ENCODE measurements at regions not wholly inside any gene's neighbourhood (a gene's known extent, or its start where the extent isn't known, plus 50 kb on each side); places are given as distances from the start of the nearest gene placed in this dataset.
"Not testable (repeated sequence)": the region's sequence is repeated elsewhere in the genome, so short reads cannot be mapped to it uniquely, and the experiment has no call there.

DNA sequence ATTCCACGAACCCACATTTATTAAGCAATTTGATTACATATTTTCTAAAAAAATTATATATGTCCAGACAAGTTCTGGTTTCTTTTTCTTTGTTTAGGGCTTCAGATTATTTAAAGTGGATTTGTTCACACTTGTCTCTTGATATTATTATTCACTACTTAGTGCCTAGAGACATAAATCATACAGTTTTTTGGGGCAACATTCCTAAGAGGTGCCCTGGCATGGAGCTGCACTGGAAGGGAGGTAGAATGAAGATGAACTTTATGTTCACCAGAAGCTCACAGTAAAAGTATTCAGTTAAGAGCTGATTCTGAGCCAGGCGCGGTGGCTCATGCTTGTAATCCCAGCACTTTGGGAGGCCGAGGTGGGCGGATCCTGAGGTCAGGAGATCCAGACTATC lies 762.7 kb upstream of the TMEFF2 start:
- DNase-seq (ENCODE audit: extremely low read depth in 1 of 11, low read depth in 9 of 11, low spot score in 4 of 11): no peak

DNA sequence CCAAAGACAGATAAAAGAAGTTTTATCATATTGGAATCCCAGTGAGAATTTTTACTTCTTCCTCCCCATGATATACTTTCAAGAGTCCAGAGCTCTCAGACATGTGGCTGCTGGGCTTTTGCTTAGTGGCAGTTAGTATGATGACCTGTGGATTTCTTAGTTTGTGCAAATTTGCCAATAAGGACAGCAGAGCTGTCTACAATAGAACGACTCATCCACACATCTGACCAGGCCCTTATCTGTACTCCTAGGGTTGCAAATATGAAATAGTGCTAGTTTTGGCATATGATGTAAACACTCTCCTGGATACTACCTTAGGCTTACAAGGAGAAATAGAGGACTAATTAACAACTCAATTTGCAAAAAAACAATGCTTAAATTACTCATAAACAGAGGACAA lies 758.4 kb upstream of the TMEFF2 start:
- DNase-seq (ENCODE audit: extremely low read depth in 1 of 11, low read depth in 9 of 11, low spot score in 4 of 11): no peak

DNA sequence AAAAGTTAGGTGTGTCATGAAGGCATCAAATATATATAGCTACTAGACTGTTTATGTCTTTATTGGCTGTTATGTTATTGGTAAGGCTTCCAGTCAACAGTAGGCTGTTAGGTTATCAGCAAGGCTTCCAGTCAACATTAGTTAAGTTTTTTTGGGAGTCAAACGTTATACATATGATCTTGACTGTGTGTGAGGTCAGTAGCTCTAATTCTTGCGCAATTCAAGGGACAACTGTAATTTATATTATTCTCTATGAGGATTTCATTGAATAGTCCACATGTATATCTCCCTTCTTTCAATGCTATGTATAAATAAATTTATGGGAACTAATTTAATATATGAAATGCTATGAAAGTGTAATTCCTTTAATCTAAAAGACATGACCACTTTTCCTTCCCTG lies 757.5 kb upstream of the TMEFF2 start:
- DNase-seq (ENCODE audit: extremely low read depth in 1 of 11, low read depth in 9 of 11, low spot score in 4 of 11): no peak

DNA sequence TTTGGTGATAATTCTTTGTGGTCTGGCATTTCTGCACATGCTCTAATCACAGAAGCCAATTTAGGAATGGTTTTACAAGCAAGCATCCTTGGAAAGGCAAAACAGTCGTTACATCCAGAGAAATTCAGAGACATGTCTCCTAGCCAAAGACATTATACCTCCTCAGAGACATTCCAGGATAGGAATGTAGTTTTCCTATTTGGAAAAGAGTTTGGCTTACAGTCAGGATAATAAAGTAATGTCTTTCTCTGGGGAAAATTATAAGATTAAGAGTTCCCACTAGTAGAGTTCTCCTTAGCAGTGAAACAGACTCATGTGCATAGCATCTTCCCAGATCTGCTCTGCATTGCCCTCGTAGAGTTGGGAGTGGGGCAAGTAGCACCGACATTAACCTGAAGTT lies 753.6 kb upstream of the TMEFF2 start:
- no peak for DNase-seq (ENCODE audit: extremely low read depth in 1 of 11, low read depth in 9 of 11, low spot score in 4 of 11)

DNA sequence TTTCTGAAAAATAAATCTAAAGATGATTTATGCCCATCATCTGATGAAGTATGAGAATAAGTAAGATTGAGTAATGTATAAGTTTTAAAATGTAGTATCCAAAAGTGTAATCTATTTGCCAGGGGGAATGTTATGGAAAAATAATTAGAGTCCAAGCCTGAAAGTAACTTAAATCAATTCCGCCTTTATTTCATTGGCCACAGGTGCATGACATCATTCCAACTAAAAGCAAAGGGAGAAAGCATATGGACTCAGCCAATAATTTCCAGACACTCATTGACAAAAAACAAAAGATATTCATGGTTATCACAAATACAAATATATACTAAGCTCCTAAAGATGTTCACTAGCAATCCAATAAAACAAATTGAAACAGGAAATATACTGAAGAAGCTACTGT lies 752.6 kb upstream of the TMEFF2 start:
- no peak for DNase-seq (ENCODE audit: extremely low read depth in 1 of 11, low read depth in 9 of 11, low spot score in 4 of 11)

DNA sequence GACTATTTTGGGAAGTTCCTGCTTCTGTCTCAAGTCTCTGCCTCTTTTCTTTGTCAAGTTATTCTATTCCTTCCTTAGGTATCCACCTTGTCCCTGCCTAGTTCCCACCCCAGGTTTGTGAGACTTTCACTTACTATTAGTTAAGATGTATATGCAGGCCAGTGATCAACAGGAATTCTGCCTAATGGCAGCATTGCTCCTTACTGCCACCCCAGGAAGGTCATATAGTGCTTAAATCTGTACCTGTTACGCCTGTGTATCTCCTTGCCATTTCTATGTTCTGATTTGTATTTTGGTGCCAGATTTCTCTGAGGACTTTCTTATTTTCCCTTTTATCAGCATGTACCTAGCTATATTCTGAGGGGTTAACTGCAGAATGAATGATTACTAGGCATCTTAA lies 746.0 kb upstream of the TMEFF2 start:
- no peak for DNase-seq (ENCODE audit: extremely low read depth in 1 of 11, low read depth in 9 of 11, low spot score in 4 of 11)

DNA sequence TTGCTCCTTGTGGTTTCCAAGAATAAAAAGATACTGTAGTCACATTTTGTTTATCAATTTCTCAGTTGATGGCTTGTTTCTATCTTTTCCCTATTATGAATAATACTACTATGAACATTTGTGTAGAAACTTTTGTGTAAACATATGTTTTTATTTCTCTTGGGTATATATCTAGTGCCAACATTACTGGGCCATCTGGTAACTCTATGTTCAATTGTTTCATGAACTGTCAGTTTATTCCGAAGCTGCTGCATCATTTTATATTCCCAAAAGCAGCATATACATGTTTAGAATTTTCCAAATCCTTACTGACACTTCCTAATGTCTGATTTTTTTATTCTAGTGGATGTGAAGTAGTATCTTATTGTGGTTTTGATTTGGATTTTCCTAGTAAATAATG lies 737.6 kb upstream of the TMEFF2 start:
- no peak for DNase-seq (ENCODE audit: extremely low read depth in 1 of 11, low read depth in 9 of 11, low spot score in 4 of 11)

DNA sequence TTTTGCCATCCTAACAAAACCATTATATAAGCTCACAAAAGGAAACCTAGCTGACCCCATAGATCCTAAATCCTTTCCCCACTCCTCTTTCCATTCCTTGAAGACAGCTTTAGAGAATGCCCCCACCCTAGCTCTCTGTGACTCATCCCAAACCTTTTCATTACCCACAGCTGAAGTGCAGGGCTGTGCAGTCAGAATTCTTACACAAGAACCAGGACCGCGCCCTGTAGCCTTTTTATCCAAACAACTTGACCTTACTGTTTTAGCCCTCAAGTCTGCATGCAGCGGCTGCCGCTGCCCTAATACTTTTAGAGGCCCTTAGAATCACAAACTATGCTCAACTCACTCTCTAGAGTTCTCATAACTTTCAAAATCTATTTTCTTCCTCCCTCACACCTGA lies 726.9 kb upstream of the TMEFF2 start:
- not testable (repeated sequence) for DNase-seq (ENCODE audit: extremely low read depth in 1 of 11, low read depth in 9 of 11, low spot score in 4 of 11)

DNA sequence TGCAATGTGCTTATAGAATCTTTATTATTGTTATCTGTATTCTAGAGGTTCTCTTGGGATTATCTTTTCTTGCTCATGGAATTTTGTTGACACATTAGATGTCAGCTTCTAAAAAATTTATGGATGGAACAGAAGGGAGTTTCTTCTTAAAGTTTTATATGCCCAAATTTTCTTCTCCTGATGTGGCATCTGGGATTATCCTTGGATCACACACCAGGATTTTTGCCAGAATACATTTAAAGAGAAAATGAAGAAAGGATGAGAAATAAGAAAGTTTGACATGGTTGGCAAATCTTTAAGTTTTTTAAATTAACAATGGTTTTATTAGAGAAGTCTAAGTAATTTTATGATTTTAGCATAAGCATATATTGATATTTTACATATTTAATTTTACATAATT lies 706.7 kb upstream of the TMEFF2 start:
- no peak for DNase-seq (ENCODE audit: extremely low read depth in 1 of 11, low read depth in 9 of 11, low spot score in 4 of 11)

DNA sequence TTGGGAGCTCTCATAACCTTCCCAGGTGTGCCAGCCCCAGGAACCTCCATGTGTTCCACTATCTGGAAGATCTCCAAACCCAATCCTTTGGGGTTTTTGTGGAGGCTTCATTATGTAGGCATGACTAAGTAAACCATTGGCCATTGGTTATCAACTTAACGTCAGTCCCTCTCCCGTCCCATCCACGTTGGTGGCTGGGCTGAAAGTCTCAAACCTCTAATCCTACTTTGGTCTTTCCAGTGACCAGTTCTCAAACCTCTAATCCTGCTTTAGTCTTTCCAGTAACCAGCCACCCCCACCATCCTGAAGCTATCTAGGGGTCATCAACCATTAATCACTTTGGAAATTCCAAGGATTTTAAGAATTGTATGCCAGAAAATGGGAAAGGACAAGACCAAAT lies 704.7 kb upstream of the TMEFF2 start:
- no peak for DNase-seq (ENCODE audit: extremely low read depth in 1 of 11, low read depth in 9 of 11, low spot score in 4 of 11)

DNA sequence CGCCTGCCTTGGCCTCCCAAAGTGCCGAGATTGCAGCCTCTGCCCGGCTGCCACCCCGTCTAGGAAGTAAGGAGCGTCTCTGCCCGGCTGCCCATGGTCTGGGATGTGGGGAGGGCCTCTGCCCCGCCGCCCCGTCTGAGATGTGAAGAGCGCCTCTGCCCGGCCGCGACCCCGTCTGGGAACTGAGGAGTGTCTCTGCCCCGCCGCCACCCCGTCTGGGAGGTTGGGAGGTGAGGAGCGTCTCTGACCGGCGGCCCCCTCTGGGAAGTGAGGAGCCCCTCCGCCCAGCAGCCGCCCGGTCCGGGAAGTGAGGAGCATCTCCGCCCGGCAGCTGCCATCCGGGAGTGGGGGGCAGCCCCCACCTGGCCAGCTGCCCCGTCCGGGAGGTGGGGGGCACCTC lies 699.2 kb upstream of the TMEFF2 start:
- DNase-seq (ENCODE audit: extremely low read depth in 1 of 11, low read depth in 9 of 11, low spot score in 4 of 11): not testable (repeated sequence)

DNA sequence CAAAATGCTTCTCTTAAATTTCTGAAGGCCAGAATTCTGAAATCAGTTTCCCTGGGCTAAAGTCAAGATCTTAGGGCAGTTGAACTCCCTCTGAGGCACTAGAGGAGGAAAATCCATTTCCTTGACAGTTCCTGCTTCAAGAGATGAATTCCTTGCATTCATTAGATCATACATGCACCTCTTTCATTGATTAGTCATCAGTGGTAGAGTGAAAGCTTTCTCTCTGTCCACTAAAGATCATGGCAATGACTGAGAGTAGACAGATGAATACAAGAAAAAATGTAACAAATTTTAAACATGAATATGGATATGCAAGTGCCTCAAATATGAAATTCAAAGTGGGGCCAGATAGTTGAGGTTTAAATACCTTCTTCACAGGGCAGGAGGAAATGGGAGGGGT lies 693.4 kb upstream of the TMEFF2 start:
- no peak for DNase-seq (ENCODE audit: extremely low read depth in 1 of 11, low read depth in 9 of 11, low spot score in 4 of 11)

DNA sequence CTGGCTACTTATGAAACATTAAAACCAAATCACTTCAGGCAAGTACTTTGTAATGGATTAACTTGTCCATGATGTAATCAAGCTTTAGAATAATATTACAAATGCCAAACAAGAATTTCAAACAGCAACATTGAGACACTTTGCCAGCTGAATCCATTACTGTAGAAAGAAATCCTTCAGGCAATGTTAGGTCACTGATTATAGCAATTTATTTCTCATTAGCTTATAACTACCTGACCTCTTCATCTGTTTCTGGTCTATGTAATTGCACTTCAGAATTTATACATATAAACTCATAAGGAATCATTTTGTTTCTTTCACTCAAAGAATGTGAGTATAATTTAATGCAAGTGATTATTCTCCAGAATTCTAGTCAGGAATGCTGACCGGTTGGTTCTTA lies 692.6 kb upstream of the TMEFF2 start:
- peak; percentile 1 to 56 (median 13) for DNase-seq (ENCODE audit: extremely low read depth in 1 of 11, low read depth in 9 of 11, low spot score in 4 of 11)

DNA sequence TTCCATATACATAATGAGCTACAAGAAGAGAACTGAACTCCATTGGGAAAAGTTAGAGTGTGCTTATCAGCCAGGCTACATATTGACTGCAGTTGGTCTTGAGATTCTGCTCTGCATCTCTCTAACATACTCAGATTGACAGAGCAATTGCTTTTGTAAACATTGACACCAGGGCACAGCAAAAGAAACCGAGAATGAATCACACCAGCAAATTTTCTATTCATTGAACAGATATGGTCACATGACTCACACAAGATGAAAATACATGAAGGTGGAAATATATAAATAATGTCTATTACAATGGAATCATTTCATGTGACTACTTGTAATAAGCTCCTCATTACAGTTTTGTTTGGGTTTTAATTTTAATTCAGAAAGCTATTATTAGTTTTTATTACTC lies 691.9 kb upstream of the TMEFF2 start:
- no peak for DNase-seq (ENCODE audit: extremely low read depth in 1 of 11, low read depth in 9 of 11, low spot score in 4 of 11)

DNA sequence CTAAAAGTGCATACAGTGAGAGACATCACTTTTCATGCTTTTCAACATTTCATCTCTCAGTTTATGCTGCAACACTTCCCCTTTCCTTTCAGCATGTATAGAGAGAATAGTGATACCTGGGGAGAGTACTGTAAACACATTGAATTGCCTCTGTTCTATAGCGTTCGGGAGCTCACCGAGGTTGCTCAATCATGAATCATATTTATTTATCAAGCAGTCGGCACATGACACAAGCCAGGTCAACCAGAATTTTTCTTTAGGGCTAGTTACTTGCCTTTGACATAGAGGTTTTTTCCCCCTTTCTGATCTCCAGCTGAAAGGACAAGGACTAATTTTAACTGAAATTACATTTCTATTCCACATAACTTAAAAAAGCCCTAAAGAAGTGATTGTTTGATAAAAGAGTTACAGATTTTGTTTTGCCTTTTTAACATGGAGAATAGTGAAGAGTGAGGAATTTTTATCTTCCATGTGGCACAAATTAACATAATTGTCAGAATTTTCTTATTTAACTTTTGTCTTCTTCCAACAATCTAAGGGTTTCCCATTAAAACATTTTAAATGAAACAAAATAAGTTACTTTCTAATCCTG lies 690.9 kb upstream of the TMEFF2 start:
- DNase-seq (ENCODE audit: extremely low read depth in 1 of 11, low read depth in 9 of 11, low spot score in 4 of 11): no peak

DNA sequence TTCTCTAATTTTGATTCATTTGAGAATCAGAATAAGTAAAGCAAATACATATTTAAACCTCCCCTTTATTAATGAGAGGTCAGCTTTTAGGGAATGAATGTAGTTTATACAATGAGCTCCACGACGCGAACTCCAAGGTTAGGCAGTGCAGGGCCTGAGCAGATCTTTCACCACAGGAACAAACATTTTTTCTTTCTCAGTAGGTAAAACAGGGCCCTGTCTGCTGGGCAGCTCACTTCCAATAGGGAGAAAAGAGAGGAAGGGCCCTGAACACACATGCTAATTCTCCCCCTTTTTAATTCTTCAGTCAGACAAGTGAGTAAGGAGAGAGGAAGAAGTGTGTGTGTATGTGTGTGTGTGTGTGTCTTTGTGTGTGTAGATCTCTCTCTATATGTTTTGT lies 682.4 kb upstream of the TMEFF2 start:
- no peak for DNase-seq (ENCODE audit: extremely low read depth in 1 of 11, low read depth in 9 of 11, low spot score in 4 of 11)

DNA sequence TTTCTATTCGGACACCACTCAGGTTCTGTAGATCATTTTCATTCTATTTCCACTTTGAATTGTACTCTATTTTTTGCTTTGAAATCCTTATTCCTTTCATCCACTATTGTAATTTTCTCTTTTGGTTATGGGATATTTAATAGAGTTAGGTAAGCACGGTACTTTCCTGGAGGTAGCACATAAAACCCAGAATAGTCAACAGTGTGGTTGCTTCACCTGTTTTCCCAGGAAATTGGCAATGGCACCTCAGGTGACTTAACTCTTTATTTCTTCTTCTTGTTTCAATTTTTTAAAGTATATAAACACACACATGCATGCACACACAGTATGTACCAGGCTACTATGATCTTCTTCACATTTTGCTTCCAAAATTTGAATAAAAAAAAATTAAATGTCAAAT lies 682.0 kb upstream of the TMEFF2 start:
- DNase-seq (ENCODE audit: extremely low read depth in 1 of 11, low read depth in 9 of 11, low spot score in 4 of 11): no peak

DNA sequence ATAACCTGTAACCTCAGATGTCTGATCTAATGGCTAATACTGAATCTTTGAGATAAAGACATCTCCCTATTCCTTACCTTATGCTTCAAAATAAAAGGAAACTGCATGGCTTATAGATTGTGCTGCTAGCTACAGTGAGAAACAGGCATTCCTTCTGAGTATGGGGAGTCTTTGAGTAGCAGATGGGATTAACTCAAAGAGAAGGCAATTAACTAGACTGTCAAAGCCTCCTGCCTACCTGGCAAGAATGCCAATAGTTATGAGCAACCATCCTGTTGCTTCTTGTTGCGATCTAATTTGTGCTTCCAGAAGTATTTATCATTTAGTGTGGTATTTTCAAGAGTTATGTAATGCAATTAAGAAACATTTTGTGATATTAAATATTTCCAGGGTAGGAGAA lies 660.0 kb upstream of the TMEFF2 start:
- DNase-seq (ENCODE audit: extremely low read depth in 1 of 11, low read depth in 9 of 11, low spot score in 4 of 11): no peak

DNA sequence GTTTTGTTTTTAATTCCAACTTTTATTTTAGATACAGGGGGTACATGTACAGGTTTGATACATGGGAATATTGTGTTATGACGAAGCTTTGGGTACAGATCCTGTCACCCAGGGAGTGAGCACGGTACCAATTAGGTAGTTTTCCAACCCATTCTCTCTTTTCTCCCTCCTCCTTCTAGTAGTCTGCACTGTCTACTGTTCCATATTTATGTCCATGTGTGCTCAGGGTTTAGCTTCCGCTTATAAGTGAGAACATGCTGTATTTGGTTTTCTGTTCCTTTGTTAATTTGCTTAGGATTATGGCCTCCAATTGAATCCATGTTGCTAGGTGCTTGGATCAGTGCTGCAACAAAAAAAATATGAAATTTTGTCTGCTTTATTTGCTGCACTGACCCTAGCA lies 659.3 kb upstream of the TMEFF2 start:
- DNase-seq (ENCODE audit: extremely low read depth in 1 of 11, low read depth in 9 of 11, low spot score in 4 of 11): no peak

DNA sequence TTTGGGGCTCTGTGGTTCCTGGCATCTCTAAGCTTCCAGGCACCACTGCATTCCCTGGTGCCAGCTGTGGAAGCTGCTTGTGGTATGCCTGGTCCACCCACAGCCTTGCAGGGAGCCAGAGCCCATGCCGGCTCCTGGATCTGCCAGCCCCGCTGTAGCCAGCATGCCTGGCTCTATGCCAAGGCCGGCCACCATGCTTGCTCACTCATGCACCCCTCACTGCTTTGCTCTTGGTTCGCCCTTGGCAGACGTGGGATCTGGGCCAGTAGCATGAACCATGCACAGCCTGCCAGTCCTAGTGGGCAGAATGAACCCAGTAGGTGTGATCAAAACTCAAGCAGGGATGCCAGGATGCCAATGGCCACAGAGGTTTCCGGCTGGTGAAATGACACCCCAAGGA lies 634.2 kb upstream of the TMEFF2 start:
- DNase-seq (ENCODE audit: extremely low read depth in 1 of 11, low read depth in 9 of 11, low spot score in 4 of 11): no peak

DNA sequence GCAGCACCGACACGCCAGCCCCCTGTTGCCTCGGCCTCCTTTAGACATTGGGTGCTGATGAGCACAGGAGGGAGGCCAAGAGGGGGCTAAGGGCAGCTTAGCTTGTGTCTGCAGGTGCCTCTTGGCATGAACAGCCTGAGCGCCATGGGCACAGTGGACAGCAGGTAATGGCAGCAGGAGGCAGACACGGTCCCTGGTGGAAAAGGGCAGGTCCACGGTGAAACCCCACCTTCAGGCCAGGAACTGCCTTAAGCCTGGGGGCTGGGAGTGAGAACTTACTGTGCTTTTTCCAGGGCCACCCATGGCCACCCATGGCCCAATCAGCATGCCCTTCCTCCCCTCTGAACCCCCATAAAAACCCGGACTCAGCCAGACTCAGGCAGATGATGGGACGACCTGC lies 633.4 kb upstream of the TMEFF2 start:
- DNase-seq (ENCODE audit: extremely low read depth in 1 of 11, low read depth in 9 of 11, low spot score in 4 of 11): no peak

DNA sequence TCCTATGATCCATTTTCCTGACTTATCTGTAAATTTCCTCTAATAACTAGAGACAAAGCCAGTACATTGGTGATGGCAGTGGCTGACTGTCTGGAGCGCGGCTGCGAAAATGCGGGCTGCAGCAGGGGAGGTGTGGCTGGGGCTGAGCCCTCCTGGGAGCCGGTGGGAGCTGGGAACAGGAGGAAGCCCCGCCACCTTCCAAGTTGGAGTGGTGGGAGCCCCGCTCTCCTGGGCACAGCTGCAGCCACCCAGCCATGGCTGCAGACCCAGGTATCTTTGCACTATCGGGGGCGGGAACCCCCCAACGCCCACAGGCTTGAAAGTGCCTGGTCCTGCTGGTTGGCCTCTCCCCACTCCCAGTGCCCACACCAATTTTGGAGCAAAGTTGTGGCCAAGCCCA lies 633.0 kb upstream of the TMEFF2 start:
- no peak for DNase-seq (ENCODE audit: extremely low read depth in 1 of 11, low read depth in 9 of 11, low spot score in 4 of 11)
